Adrenal gland (tissue), 5 donors: ENCODE measurements at regions not wholly inside any gene's neighbourhood (a gene's known extent, or its start where the extent isn't known, plus 50 kb on each side); places are given as distances from the start of the nearest gene placed in this dataset.

Experiments used
- POLR2A ChIP-seq, 2 donors: fragments of 450-650 bp; IDR thresholded peaks; one replicate each; pipeline ENCODE4 v1.6.1; 2017; ENCODE audit warnings: antibody characterized with exemption in 2 of 2, mild to moderate bottlenecking in 2 of 2, moderate library complexity in 1 of 2
- TF ChIP-seq, protein P1 (sequence below), 6 experiments: fragments of 450-650 bp in 4 of 6; fragments of 200-600 bp in 2 of 6; sonication (generic) in 1 of 6; IDR thresholded peaks; 1 replicate in 5 of 6; 2 replicates in 1 of 6; pipeline versions ENCODE4 v1.5.1 to v1.8.0; 2016 to 2021; ENCODE audit warnings: antibody characterized with exemption in 6 of 6, mild to moderate bottlenecking in 2 of 6, moderate library complexity in 1 of 6
- donor health status: DM: no; HTN: no; CAD: no.

DNA sequence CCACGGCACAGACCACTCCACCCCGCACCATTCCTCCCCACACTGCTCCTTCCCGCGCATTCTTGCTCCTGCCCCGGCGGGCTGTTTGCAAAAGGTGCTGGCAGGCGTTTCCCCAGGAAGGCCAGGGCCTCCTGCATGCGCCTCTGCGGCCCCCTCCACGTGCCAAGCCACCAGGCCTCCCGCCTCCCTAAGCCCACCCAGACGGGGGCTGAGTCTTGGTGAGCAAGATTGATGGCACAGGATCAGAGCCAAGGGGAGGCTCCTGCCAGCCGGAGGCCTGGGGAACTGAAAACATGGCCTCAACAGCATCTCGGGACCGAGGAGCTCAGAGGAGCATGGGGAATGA, 328.3 kb upstream of the DIO3 start:
- TF ChIP-seq, protein P1, sequence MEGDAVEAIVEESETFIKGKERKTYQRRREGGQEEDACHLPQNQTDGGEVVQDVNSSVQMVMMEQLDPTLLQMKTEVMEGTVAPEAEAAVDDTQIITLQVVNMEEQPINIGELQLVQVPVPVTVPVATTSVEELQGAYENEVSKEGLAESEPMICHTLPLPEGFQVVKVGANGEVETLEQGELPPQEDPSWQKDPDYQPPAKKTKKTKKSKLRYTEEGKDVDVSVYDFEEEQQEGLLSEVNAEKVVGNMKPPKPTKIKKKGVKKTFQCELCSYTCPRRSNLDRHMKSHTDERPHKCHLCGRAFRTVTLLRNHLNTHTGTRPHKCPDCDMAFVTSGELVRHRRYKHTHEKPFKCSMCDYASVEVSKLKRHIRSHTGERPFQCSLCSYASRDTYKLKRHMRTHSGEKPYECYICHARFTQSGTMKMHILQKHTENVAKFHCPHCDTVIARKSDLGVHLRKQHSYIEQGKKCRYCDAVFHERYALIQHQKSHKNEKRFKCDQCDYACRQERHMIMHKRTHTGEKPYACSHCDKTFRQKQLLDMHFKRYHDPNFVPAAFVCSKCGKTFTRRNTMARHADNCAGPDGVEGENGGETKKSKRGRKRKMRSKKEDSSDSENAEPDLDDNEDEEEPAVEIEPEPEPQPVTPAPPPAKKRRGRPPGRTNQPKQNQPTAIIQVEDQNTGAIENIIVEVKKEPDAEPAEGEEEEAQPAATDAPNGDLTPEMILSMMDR (IDR thresholded peaks at IDR 0.05): no peak
- TF ChIP-seq POLR2A (IDR thresholded peaks at IDR 0.05): no peak
